ENCODE measurements at regions not wholly inside any gene's neighbourhood (a gene's known extent, or its start where the extent isn't known, plus 50 kb on each side); places are given as distances from the start of the nearest gene placed in this dataset.

DNA sequence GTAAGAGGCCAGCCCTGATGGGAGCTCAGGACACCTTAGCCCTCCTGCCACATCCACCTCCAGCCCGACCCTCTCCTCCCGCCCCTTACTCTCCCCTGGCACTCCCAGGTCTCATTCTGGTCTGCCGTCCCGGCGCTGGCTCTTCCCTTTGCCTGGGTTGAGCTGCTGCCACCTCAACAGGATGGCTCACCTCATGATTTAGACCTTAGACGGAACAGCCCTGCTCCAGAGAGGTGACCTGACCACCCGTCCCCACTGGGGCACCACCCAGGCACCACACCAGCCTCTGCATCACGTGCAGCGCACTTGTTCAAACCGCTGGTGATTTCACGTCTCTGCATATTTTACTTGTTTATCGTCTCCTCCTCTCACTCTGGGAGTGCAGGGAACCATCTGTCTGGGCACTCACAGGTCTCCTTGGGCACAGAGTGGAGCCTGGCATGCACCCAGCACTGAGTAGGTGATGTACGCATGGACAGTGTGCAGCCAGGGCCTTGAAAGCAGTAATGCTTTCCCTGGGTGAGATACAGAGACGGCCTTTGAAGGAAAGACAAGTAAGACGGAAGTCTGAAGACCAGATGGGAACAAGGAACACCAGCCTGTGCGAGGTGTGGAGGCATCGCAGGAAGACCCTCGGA, 183.1 kb downstream of the KATNAL1 start:
- peaks cover 6% of the 10 kb centered on the region; the same call in 1 of the 2 replicates for H3K9me3 Mint-ChIP-seq
- H3K36me3 Mint-ChIP-seq: no peaks in the 10 kb centered on the region
- DNase-seq (ENCODE audit: low spot score) (no peak), ATAC-seq (no peak)
- H3K27me3 Mint-ChIP-seq (ENCODE audit: low read depth): no peaks in the 10 kb centered on the region
- no peak overlapping the region for H3K27ac Mint-ChIP-seq
- POLR2A ChIA-PET: no interaction called here
- no peak for TF ChIP-seq ZNF416 (CRISPR knock-in tag; IDR thresholded peaks at IDR 0.05)
- TF ChIP-seq PRDM15 (CRISPR knock-in tag; IDR thresholded peaks at IDR 0.05): no peak
- no peak for TF ChIP-seq HMGA2 (CRISPR knock-in tag; IDR thresholded peaks at IDR 0.05)
- TF ChIP-seq KAT7 (CRISPR knock-in tag; IDR thresholded peaks at IDR 0.05; ENCODE audit: borderline replicate concordance): no peak
- no peak for TF ChIP-seq RELA (CRISPR knock-in tag; IDR thresholded peaks at IDR 0.05; ENCODE audit: borderline replicate concordance)
- TF ChIP-seq NR3C1 (CRISPR knock-in tag; conservative IDR thresholded peaks at IDR 0.05; ENCODE audit: low read depth): no peak
- TF ChIP-seq, protein P1, sequence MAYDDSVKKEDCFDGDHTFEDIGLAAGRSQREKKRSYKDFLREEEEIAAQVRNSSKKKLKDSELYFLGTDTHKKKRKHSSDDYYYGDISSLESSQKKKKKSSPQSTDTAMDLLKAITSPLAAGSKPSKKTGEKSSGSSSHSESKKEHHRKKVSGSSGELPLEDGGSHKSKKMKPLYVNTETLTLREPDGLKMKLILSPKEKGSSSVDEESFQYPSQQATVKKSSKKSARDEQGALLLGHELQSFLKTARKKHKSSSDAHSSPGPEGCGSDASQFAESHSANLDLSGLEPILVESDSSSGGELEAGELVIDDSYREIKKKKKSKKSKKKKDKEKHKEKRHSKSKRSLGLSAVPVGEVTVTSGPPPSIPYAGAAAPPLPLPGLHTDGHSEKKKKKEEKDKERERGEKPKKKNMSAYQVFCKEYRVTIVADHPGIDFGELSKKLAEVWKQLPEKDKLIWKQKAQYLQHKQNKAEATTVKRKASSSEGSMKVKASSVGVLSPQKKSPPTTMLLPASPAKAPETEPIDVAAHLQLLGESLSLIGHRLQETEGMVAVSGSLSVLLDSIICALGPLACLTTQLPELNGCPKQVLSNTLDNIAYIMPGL (CRISPR knock-in tag; IDR thresholded peaks at IDR 0.05): no peak
- no peak for TF ChIP-seq NFYB (CRISPR knock-in tag; conservative IDR thresholded peaks at IDR 0.05; ENCODE audit: low read depth)
- no peak for TF ChIP-seq OVOL2 (CRISPR knock-in tag; IDR thresholded peaks at IDR 0.05; ENCODE audit: borderline replicate concordance)
- no peak overlapping the region for H3K4me3 Mint-ChIP-seq
- CTCF ChIA-PET: interaction anchor here (0.6 kb wide), 2 partner anchors 9 to 813 kb away, joined by 3 to 4 read pairs; no protein-coding TSS in a partner anchor
- H3K4me1 Mint-ChIP-seq: no peaks in the 10 kb centered on the region

DNA sequence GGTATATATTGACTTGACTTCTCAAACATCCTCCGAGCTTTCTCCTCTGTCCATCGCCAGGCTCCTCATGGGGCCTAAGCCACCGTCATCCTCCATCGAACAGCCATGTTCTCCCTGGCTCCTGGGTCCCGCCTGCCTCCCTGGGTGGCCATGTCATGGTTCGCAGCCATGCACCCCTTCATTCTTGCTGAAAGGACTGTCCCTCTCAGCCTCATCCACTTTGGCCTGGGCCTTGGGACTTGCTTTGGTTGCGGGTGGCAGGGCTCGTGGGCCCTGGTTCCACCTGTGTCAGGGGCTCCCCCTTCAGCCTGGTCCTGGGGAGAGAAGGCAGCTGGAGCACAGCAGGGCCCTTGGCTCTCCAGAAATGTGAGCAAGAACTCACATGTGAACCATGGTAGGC, 183.8 kb downstream of the KATNAL1 start:
- CTCF ChIA-PET: interaction anchor here (1.3 to 2.4 kb wide), 2 partner anchors 9 to 11 kb away, joined by 3 to 11 read pairs; no protein-coding TSS in a partner anchor
- H3K4me3 Mint-ChIP-seq: no peak overlapping the region
- DNase-seq (ENCODE audit: low spot score): no peak
- H3K27me3 Mint-ChIP-seq (ENCODE audit: low read depth): no peaks in the 10 kb centered on the region
- H3K27ac Mint-ChIP-seq: no peak overlapping the region
- no peaks in the 10 kb centered on the region for H3K4me1 Mint-ChIP-seq
- no peaks in the 10 kb centered on the region for H3K36me3 Mint-ChIP-seq
- peaks cover 6% of the 10 kb centered on the region; the same call in 1 of the 2 replicates for H3K9me3 Mint-ChIP-seq
- ATAC-seq: no peak
- POLR2A ChIA-PET: no interaction called here
- TF ChIP-seq ZBTB21 (CRISPR knock-in tag; IDR thresholded peaks at IDR 0.05; ENCODE audit: borderline replicate concordance) (no peak), ESRRA (CRISPR knock-in tag; IDR thresholded peaks at IDR 0.05; ENCODE audit: borderline replicate concordance) (no peak), ZNF671 (CRISPR knock-in tag; IDR thresholded peaks at IDR 0.05) (no peak), ZNF121 (CRISPR knock-in tag; IDR thresholded peaks at IDR 0.05) (no peak), SMAD3 (CRISPR knock-in tag; IDR thresholded peaks at IDR 0.05; ENCODE audit: borderline replicate concordance) (no peak), ATF1 (CRISPR knock-in tag; IDR thresholded peaks at IDR 0.05) (no peak), RELA (CRISPR knock-in tag; IDR thresholded peaks at IDR 0.05; ENCODE audit: borderline replicate concordance) (no peak), FOXP1 (CRISPR knock-in tag; IDR thresholded peaks at IDR 0.05; ENCODE audit: borderline replicate concordance) (no peak), TCF7 (CRISPR knock-in tag; IDR thresholded peaks at IDR 0.05; ENCODE audit: low read depth) (no peak)
- TF ChIP-seq, protein P2, sequence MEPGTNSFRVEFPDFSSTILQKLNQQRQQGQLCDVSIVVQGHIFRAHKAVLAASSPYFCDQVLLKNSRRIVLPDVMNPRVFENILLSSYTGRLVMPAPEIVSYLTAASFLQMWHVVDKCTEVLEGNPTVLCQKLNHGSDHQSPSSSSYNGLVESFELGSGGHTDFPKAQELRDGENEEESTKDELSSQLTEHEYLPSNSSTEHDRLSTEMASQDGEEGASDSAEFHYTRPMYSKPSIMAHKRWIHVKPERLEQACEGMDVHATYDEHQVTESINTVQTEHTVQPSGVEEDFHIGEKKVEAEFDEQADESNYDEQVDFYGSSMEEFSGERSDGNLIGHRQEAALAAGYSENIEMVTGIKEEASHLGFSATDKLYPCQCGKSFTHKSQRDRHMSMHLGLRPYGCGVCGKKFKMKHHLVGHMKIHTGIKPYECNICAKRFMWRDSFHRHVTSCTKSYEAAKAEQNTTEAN (CRISPR knock-in tag; IDR thresholded peaks at IDR 0.05): no peak
- TF ChIP-seq, protein P3, sequence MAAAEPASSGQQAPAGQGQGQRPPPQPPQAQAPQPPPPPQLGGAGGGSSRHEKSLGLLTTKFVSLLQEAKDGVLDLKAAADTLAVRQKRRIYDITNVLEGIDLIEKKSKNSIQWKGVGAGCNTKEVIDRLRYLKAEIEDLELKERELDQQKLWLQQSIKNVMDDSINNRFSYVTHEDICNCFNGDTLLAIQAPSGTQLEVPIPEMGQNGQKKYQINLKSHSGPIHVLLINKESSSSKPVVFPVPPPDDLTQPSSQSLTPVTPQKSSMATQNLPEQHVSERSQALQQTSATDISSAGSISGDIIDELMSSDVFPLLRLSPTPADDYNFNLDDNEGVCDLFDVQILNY (CRISPR knock-in tag; IDR thresholded peaks at IDR 0.05): no peak
- TF ChIP-seq, protein P4, sequence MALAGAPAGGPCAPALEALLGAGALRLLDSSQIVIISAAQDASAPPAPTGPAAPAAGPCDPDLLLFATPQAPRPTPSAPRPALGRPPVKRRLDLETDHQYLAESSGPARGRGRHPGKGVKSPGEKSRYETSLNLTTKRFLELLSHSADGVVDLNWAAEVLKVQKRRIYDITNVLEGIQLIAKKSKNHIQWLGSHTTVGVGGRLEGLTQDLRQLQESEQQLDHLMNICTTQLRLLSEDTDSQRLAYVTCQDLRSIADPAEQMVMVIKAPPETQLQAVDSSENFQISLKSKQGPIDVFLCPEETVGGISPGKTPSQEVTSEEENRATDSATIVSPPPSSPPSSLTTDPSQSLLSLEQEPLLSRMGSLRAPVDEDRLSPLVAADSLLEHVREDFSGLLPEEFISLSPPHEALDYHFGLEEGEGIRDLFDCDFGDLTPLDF (CRISPR knock-in tag; IDR thresholded peaks at IDR 0.05): no peak
- TF ChIP-seq, protein P5, sequence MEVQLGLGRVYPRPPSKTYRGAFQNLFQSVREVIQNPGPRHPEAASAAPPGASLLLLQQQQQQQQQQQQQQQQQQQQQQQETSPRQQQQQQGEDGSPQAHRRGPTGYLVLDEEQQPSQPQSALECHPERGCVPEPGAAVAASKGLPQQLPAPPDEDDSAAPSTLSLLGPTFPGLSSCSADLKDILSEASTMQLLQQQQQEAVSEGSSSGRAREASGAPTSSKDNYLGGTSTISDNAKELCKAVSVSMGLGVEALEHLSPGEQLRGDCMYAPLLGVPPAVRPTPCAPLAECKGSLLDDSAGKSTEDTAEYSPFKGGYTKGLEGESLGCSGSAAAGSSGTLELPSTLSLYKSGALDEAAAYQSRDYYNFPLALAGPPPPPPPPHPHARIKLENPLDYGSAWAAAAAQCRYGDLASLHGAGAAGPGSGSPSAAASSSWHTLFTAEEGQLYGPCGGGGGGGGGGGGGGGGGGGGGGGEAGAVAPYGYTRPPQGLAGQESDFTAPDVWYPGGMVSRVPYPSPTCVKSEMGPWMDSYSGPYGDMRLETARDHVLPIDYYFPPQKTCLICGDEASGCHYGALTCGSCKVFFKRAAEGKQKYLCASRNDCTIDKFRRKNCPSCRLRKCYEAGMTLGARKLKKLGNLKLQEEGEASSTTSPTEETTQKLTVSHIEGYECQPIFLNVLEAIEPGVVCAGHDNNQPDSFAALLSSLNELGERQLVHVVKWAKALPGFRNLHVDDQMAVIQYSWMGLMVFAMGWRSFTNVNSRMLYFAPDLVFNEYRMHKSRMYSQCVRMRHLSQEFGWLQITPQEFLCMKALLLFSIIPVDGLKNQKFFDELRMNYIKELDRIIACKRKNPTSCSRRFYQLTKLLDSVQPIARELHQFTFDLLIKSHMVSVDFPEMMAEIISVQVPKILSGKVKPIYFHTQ (CRISPR knock-in tag; IDR thresholded peaks at IDR 0.05): no peak
- TF ChIP-seq, protein P6, sequence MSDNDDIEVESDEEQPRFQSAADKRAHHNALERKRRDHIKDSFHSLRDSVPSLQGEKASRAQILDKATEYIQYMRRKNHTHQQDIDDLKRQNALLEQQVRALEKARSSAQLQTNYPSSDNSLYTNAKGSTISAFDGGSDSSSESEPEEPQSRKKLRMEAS (CRISPR knock-in tag; IDR thresholded peaks at IDR 0.05): no peak
- TF ChIP-seq, protein P7, sequence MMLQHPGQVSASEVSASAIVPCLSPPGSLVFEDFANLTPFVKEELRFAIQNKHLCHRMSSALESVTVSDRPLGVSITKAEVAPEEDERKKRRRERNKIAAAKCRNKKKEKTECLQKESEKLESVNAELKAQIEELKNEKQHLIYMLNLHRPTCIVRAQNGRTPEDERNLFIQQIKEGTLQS (CRISPR knock-in tag; conservative IDR thresholded peaks at IDR 0.05): no peak
